Liver (tissue), 8 donors: ENCODE measurements at regions not wholly inside any gene's neighbourhood (a gene's known extent, or its start where the extent isn't known, plus 50 kb on each side); places are given as distances from the start of the nearest gene placed in this dataset.
A peak's percentile ranks its signal among the peaks of the same experiment; 100 is the strongest.

Source experiments
- DNase-seq: peaks from one replicate; pipeline ENCODE4 v3.0.0-alpha.2; 2017; ENCODE audit warnings: low spot score
- H3K27ac ChIP-seq, 2 donors: one replicate each; pipeline ENCODE4 v1.7.0; 2013; ENCODE audit warnings: inconsistent platforms in 2 of 2, low read length in 2 of 2, control low read depth in 1 of 2, low read depth in 1 of 2, mild to moderate bottlenecking in 1 of 2
- H3K27me3 ChIP-seq, 4 donors: one replicate each; pipeline versions ENCODE4 v1.6.1 to v1.7.0; 2013; ENCODE audit warnings: low read length in 3 of 4, inconsistent platforms in 1 of 4, mild to moderate bottlenecking in 1 of 4, moderate library complexity in 1 of 4; ENCODE audit not compliant: control insufficient read depth in 4 of 4, insufficient read depth in 4 of 4
- H3K36me3 ChIP-seq, 4 donors: one replicate each; pipeline versions ENCODE4 v1.6.1 to v1.7.0; 2013; ENCODE audit warnings: low read length in 3 of 4, mild to moderate bottlenecking in 3 of 4, low read depth in 1 of 4, moderate library complexity in 1 of 4; ENCODE audit not compliant: control insufficient read depth in 4 of 4, insufficient read depth in 3 of 4
- H3K4me1 ChIP-seq, 4 donors: one replicate each; pipeline versions ENCODE4 v1.6.1 to v1.7.0; 2013; ENCODE audit warnings: low read length in 3 of 4, mild to moderate bottlenecking in 3 of 4, moderate library complexity in 1 of 4; ENCODE audit not compliant: control insufficient read depth in 4 of 4, insufficient read depth in 4 of 4
- H3K4me3 ChIP-seq, 3 donors: one replicate each; pipeline versions ENCODE4 v1.6.1 to v1.7.0; 2013; ENCODE audit warnings: low read length in 3 of 3, control low read depth in 1 of 3, low read depth in 1 of 3, mild to moderate bottlenecking in 1 of 3
- H3K9ac ChIP-seq, 2 donors: one replicate each; pipeline ENCODE4 v1.7.0; 2013; ENCODE audit warnings: low read length in 2 of 2, mild to moderate bottlenecking in 2 of 2, moderate library complexity in 2 of 2, control low read depth in 1 of 2, low read depth in 1 of 2
- H3K9me3 ChIP-seq, 4 donors: one replicate each; pipeline versions ENCODE4 v1.6.1 to v1.7.0; 2013; ENCODE audit warnings: low read length in 3 of 4; ENCODE audit not compliant: control insufficient read depth in 4 of 4
- ATF3 ChIP-seq: IDR thresholded peaks from 2 replicates; pipeline ENCODE4 v1.6.1; 2016; ENCODE audit warnings: antibody characterized with exemption
- CTCF ChIP-seq: fragments of 150-350 bp; IDR thresholded peaks from 2 replicates; pipeline ENCODE4 v1.5.1; 2017; ENCODE audit warnings: improper control_type of control experiment, low read depth, low read length; ENCODE audit not compliant: missing input control
- FOXA1 ChIP-seq: IDR thresholded peaks from 2 replicates; pipeline ENCODE4 v1.6.1; 2016; ENCODE audit warnings: antibody characterized with exemption
- FOXA2 ChIP-seq: IDR thresholded peaks from 2 replicates; pipeline ENCODE4 v1.6.1; 2016; ENCODE audit warnings: antibody characterized with exemption
- GABPA ChIP-seq, 2 donors: IDR thresholded peaks in 1 of 2; conservative IDR thresholded peaks in 1 of 2; 2 replicates each; pipeline ENCODE4 v1.6.1; 2016; ENCODE audit warnings: antibody characterized with exemption in 2 of 2, mild to moderate bottlenecking in 1 of 2, moderate library complexity in 1 of 2
- HNF4A ChIP-seq, 2 donors: conservative IDR thresholded peaks; 2 replicates each; pipeline ENCODE4 v1.6.1; 2016; ENCODE audit warnings: antibody characterized with exemption in 2 of 2, mild to moderate bottlenecking in 2 of 2
- HNF4G ChIP-seq: IDR thresholded peaks from 2 replicates; pipeline ENCODE4 v1.6.1; 2016; ENCODE audit warnings: antibody characterized with exemption
- JUND ChIP-seq, 2 donors: IDR thresholded peaks; 2 replicates each; pipeline ENCODE4 v1.6.1; 2016; ENCODE audit warnings: antibody characterized with exemption in 2 of 2
- MAX ChIP-seq: IDR thresholded peaks from 2 replicates; pipeline ENCODE4 v1.6.1; 2016; ENCODE audit warnings: antibody characterized with exemption
- NR2F2 ChIP-seq: IDR thresholded peaks from 2 replicates; pipeline ENCODE4 v1.6.1; 2016; ENCODE audit warnings: antibody characterized with exemption
- RAD21 ChIP-seq, 2 donors: IDR thresholded peaks; 2 replicates each; pipeline ENCODE4 v1.6.1; 2016; ENCODE audit warnings: antibody characterized with exemption in 2 of 2, mild to moderate bottlenecking in 2 of 2
- REST ChIP-seq: IDR thresholded peaks from 2 replicates; pipeline ENCODE4 v1.6.1; 2016; ENCODE audit warnings: antibody characterized with exemption, mild to moderate bottlenecking
- SP1 ChIP-seq: IDR thresholded peaks from 2 replicates; pipeline ENCODE4 v1.6.1; 2018; ENCODE audit warnings: antibody characterized with exemption, mild to moderate bottlenecking
- TAF1 ChIP-seq: conservative IDR thresholded peaks from 2 replicates; pipeline ENCODE4 v1.6.1; 2016; ENCODE audit warnings: antibody characterized with exemption, mild to moderate bottlenecking
- YY1 ChIP-seq: IDR thresholded peaks from 2 replicates; pipeline ENCODE4 v1.6.1; 2016; ENCODE audit warnings: antibody characterized with exemption, mild to moderate bottlenecking
- ZBTB33 ChIP-seq: IDR thresholded peaks from 2 replicates; pipeline ENCODE4 v1.6.1; 2016; ENCODE audit warnings: antibody characterized with exemption
- WGBS: extraction: QIAGEN DNeasy Blood & Tissue Kit; methylation state at CpG from one replicate; pipeline ENCODE4 v1.1.7; 2013; 5-methylcytosine and 5-hydroxymethylcytosine counted together
- donor health status: healthy.
- donor health status: healthy.
- donor health status: healthy.
- donor health status: healthy.
- donor health status: healthy.

- no peak for DNase-seq
- H3K4me1 ChIP-seq, result peaks cover 4 to 38% (median 16%) of the 10 kb centered on the region in 4 donors
- H3K36me3 ChIP-seq, result no peaks in the 10 kb centered on the region
- H3K9ac ChIP-seq, result no peak overlapping the region
- no peaks in the 10 kb centered on the region for H3K9me3 ChIP-seq
- no peak overlapping the region for H3K4me3 ChIP-seq
- WGBS, result 57% methylated on average over 2 of the region's 2 CpGs
- H3K27me3 ChIP-seq, result no peaks in the 10 kb centered on the region
- H3K27ac ChIP-seq, result peak overlapping the region; percentile 21 to 78
- no peak for TF ChIP-seq NR2F2
- no peak for TF ChIP-seq HNF4A (conservative IDR thresholded peaks at IDR 0.05)
- TF ChIP-seq SP1, result no peak
- no peak for TF ChIP-seq GABPA (IDR thresholded peaks at IDR 0.05 in 1 of 2, conservative IDR thresholded peaks at IDR 0.05 in 1 of 2)
- no peak for TF ChIP-seq ATF3
- TF ChIP-seq RAD21 (IDR thresholded peaks at IDR 0.05), result no peak
- TF ChIP-seq MAX, result no peak
- TF ChIP-seq JUND (IDR thresholded peaks at IDR 0.05), result no peak
- no peak for TF ChIP-seq CTCF
- no peak for TF ChIP-seq TAF1
- TF ChIP-seq REST, result no peak
- no peak for TF ChIP-seq YY1
- no peak for TF ChIP-seq FOXA2
- TF ChIP-seq ZBTB33, result no peak
These were observed 395.1 kb downstream of the RAPGEF2 start for GRCh38 chr4:159497936-159498335.

GRCh38 chr4:159498446-159499115 is 395.7 kb downstream of the RAPGEF2 start:
- no peaks in the 10 kb centered on the region for H3K9me3 ChIP-seq
- WGBS, result 25% methylated on average over 5 of the region's 5 CpGs
- no peaks in the 10 kb centered on the region for H3K36me3 ChIP-seq
- peak overlapping the region; percentile 47 to 78 for H3K27ac ChIP-seq
- H3K4me3 ChIP-seq, result no peak overlapping the region
- DNase-seq, result no peak
- no peaks in the 10 kb centered on the region for H3K27me3 ChIP-seq
- H3K4me1 ChIP-seq, result peaks cover 4 to 38% (median 16%) of the 10 kb centered on the region in 4 donors
- H3K9ac ChIP-seq, result no peak overlapping the region
- TF ChIP-seq ZBTB33 (peak; percentile 90), REST (peak; percentile 79), SP1 (peak; percentile 91), JUND (IDR thresholded peaks at IDR 0.05) (peak; percentile 80 to 91), FOXA1 (peak; percentile 90), MAX (peak; percentile 92), HNF4A (conservative IDR thresholded peaks at IDR 0.05) (peak; percentile 99), HNF4G (peak; percentile 94), YY1 (peak; percentile 82), ATF3 (peak; percentile 84), RAD21 (IDR thresholded peaks at IDR 0.05) (peak; percentile 56 to 66)
